GM20000 (cell line): ENCODE measurements at regions not wholly inside any gene's neighbourhood (a gene's known extent, or its start where the extent isn't known, plus 50 kb on each side); places are given as distances from the start of the nearest gene placed in this dataset.

Experiments
- DNase-seq: peaks from one replicate; pipeline ENCODE4 v3.0.0; 2012; ENCODE audit warnings: low spot score
- TF ChIP-seq, protein P1 (sequence below): IDR thresholded peaks from 2 replicates; pipeline ENCODE4 v1.5.1; 2012; ENCODE audit warnings: mild to moderate bottlenecking, control low read depth; ENCODE audit errors: extremely low read depth, missing control alignments

- DNase-seq: no peak
- TF ChIP-seq, protein P1, sequence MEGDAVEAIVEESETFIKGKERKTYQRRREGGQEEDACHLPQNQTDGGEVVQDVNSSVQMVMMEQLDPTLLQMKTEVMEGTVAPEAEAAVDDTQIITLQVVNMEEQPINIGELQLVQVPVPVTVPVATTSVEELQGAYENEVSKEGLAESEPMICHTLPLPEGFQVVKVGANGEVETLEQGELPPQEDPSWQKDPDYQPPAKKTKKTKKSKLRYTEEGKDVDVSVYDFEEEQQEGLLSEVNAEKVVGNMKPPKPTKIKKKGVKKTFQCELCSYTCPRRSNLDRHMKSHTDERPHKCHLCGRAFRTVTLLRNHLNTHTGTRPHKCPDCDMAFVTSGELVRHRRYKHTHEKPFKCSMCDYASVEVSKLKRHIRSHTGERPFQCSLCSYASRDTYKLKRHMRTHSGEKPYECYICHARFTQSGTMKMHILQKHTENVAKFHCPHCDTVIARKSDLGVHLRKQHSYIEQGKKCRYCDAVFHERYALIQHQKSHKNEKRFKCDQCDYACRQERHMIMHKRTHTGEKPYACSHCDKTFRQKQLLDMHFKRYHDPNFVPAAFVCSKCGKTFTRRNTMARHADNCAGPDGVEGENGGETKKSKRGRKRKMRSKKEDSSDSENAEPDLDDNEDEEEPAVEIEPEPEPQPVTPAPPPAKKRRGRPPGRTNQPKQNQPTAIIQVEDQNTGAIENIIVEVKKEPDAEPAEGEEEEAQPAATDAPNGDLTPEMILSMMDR: no peak
Observed at GRCh38 chr4:116020141-116020722, 906.8 kb upstream of the NDST4 start.

DNA sequence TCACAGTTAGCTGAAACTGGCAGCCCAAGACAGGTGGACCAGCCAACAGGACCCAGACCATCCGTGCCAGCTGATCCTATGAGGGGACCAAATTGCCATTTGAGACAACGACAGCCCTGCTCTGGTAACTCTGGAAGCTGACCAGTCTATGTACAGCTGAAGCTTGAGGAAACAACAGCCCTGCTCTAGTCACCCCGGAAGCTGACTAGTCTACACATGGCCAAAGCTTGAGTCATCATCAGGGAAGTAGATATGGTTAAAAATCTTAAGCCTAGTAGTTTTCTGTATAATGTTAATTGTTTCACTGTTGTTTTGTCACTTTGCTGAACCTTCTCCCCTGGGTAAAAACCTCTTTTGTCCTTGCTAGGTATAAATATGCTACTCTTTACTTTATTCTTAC, 905.4 kb upstream of the NDST4 start:
- no peak for DNase-seq
- TF ChIP-seq, protein P1: no peak

DNA sequence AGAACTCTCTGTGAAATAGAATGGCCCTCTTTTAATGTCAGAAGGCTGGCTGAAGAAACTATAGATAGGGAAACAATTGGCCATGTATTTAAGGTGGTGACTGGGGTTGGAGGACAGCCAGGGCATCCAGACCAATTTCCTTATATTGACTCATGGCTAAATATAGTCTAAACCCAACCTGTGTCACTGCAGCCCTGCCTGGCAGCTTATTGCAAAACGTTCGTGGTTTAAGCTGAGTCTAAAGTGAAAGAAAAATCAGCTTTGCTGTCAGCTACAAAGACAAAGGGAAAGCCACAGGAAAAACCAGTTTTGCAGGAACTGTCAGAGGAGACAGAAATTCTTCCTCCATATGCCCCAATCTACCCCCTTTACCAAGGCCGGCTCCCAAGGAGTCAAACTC, 902.8 kb upstream of the NDST4 start:
- no peak for DNase-seq
- TF ChIP-seq, protein P1: no peak

GRCh38 chr4:116015549-116015948, 902.1 kb upstream of the NDST4 start:
- DNase-seq: no peak
- TF ChIP-seq, protein P1: no peak

DNA sequence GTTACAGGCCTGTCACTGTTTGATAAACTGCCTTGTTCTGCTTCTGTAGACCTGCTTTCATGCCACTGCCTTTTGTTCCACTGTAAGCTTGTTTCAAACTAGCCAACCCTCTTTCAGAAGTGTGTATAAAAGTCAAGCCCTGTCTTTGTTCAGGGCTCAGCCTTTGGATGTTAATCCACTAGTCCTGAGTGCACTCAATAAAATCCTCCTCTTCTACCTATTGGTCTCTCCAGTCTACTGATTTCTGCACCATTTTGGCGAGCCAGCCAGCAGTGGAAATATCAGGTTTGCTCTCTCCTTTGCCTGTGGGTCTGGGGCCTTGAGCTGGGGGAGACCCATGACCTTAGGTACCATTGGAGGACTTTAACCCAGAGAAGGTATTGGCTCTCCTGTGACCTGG, 901.6 kb upstream of the NDST4 start:
- TF ChIP-seq, protein P1: no peak
- DNase-seq: no peak

DNA sequence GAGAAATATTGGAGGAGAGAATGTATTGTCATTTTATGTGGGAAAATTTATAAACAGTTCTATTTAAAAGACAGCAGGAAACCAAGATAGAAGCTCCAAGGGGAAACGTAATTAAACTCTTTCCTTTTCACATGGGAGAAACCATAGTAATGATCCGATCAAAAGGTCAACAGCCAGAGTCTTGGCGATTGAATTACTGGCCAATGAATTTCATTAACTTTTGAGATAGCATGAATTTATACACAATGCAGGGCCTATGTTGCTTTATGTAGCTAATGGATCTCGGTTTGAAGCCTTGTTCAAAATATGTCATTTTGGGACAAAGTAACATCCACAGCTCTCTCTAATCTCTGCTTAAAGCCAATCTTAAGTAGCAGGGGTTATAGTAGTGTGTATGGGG, 897.5 kb upstream of the NDST4 start:
- DNase-seq: no peak
- TF ChIP-seq, protein P1: no peak

DNA sequence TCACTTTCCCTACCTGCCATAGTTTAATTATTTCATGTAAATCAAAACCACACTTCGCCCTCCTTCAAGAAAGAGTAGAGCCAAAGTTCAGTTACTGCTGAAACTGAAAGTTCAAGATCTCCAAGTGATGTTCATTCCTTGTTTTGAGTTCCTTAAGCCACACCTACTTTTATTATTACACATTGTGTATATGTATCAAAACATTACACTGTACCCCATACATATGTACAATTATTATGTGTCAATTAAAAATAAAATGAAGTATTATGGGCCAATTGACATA, 892.3 kb upstream of the NDST4 start:
- no peak for DNase-seq
- TF ChIP-seq, protein P1: no peak
